AG10803 (cell line): ENCODE measurements at regions not wholly inside any gene's neighbourhood (a gene's known extent, or its start where the extent isn't known, plus 50 kb on each side); places are given as distances from the start of the nearest gene placed in this dataset.

Experiments
- DNase-seq: peaks from one replicate; pipeline ENCODE4 v3.0.0; 2010; ENCODE audit warnings: low read depth
- H3K4me3 ChIP-seq: 2 replicates; pipeline ENCODE4 v1.5.1; 2011; ENCODE audit warnings: mild to moderate bottlenecking, low read length, control low read depth
- TF ChIP-seq, protein P1 (sequence below): conservative IDR thresholded peaks from 2 replicates; pipeline ENCODE4 v1.5.1; 2011; ENCODE audit warnings: mild to moderate bottlenecking, low read length, control low read depth, inconsistent platforms

DNA sequence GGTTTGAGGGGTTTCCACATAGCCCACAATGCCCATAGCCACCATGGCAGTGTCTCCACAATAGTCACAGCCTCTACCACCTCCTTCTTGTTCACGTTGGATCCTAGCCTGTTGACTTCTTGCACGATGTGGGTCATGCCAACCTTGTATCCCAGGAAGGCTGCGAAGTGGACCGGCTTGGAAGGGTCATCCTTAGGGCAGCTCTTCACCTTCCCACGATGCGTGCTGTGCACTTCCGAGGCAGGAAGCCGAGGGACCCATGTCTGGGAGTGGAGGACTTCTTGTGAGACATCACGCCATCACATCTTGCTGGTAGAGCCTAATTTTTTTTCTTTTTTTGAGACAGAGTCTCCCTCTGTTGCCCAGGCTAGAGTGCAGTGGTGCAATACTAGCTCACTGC is 144.6 kb upstream of the ASB18 start:
- no peak overlapping the region for H3K4me3 ChIP-seq
- DNase-seq = no peak
- TF ChIP-seq, protein P1, sequence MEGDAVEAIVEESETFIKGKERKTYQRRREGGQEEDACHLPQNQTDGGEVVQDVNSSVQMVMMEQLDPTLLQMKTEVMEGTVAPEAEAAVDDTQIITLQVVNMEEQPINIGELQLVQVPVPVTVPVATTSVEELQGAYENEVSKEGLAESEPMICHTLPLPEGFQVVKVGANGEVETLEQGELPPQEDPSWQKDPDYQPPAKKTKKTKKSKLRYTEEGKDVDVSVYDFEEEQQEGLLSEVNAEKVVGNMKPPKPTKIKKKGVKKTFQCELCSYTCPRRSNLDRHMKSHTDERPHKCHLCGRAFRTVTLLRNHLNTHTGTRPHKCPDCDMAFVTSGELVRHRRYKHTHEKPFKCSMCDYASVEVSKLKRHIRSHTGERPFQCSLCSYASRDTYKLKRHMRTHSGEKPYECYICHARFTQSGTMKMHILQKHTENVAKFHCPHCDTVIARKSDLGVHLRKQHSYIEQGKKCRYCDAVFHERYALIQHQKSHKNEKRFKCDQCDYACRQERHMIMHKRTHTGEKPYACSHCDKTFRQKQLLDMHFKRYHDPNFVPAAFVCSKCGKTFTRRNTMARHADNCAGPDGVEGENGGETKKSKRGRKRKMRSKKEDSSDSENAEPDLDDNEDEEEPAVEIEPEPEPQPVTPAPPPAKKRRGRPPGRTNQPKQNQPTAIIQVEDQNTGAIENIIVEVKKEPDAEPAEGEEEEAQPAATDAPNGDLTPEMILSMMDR = no peak

DNA sequence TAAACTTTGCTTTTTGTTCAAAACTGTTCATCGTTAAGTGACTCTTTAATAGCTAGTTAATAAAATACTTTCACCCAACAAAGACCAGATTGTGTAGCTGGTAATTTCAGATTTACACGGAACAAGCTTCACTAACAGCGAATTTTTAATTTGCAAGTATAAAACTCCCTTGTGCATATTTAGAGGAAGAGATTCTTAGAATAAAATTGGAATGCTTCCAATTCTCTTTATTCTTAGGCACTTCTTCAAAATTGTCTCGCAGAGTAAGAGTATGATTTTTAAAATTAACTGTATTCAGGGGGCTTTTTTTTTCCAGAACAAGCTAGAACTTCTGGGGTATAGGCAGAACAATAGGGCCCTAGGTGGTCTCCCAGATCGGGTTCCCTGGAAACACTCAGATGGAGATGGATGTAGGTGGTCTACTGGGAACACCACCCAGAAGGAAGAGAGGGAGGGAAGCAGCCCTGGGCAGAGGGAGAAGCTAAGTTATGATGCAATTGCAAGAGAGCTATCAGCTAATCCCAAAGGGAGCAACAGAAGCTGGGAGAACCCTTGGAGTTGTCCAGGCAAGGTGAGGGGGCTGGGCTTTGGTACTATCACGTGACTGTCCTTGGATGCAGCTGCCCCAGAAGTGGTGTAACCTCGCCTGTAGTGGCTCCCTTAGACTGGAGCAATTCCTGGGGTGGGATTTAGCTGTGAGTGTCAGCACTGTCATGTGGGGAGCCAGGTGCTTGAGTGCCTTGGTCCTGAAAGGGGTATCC is 151.7 kb upstream of the ASB18 start:
- H3K4me3 ChIP-seq = no peak overlapping the region

DNA sequence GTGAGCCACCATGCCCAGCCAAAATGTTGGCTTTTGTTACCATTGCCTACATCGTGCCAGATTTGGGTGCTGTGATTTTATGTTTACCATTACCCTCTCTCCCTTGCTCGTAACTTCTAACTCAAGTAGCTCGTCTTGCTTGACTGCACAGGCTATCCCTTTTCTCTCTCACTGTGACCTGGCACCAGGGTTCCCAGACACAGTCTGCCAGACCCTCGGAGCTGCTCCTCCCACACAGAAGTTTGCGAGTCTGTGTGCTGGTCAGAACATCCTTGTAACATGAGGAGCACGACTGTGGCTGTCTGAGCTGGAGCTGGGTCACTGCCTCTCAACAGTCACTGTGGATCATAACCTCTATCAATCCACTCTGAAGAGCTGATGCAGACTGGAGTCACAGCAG is 152.5 kb upstream of the ACKR3 start:
- H3K4me3 ChIP-seq = no peak overlapping the region
- TF ChIP-seq, protein P1 = no peak
- no peak for DNase-seq

More for the DNA sequence above, 151.7 kb upstream of the ASB18 start:
- DNase-seq = no peak
- TF ChIP-seq, protein P1 = no peak

DNA sequence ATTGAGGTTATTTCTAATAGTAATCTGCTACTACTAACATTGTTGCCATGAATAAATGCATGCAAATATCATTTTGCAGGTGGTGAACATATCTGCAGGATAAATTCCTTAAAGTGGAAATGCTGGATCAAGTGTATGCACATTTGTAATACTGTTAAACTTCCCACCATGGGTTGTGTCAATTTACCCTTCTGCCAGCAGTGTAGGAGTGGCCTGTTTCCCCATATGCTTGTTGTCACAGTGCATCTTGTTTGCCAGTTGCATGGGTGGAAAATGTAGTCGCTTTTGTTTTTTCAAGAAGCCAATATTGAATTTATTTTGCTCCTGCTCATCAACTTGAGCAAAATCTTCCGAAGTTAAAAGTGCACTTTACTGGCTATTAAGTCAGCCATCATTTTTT is 139.0 kb upstream of the ACKR3 start:
- TF ChIP-seq, protein P1 = no peak
- DNase-seq = no peak
- H3K4me3 ChIP-seq = no peak overlapping the region

DNA sequence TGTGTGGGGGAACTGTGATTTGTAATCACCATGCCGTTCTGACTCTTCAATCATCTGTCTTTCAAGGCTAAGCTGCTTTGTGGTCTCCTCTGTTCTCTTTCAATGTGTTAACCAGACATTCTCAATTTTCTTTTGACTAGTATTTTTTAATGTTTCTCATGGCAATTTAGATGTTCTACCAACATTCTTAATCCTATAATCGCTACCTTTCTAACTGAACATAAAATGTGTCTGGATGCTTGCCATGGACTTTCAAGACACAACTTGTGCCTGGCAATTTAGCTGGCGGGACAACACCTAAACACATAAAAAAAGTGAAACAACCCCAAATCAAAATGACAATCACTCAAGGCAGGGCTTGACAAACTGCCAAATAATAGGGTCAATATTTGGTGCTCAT is 135.0 kb upstream of the ACKR3 start:
- TF ChIP-seq, protein P1 = no peak
- DNase-seq = no peak
- H3K4me3 ChIP-seq = no peak overlapping the region

DNA sequence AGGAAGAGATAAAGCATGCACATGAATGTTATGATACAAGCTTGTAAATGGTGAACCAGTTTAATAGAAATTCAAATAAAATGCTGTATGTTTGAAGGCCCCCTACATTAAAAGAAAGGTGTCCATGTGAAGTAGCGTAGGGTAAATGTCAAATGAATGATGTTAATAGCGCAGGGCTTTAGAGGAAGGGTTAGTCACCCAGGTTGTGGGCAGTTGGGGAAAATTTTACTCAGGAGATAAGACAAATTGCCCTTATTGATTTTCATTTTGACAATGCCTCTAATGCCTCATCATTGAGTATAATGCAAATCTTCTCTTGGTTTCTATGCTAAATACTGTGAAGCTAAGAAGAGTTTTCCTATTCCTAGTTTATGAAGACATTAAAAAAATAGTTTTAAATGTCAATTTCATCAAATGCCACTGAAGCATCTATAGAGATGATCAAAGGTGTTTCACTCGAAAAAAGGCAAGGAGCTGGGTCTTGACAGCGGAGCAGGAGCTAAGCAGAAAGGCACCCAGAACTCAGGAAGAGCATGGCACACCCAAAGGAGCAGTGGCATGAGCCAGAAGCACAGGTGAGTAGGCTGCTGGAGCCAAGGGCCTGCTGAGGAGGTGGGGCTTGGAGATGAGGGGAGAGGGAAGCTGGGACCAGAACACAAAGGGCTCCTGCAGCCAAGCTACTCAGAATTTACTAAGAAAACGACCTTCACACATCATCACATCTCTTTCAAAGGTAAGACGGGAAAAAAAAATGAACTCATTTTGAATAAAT is 129.3 kb upstream of the ACKR3 start:
- TF ChIP-seq, protein P1 = no peak
- no peak overlapping the region for H3K4me3 ChIP-seq
- DNase-seq = no peak

DNA sequence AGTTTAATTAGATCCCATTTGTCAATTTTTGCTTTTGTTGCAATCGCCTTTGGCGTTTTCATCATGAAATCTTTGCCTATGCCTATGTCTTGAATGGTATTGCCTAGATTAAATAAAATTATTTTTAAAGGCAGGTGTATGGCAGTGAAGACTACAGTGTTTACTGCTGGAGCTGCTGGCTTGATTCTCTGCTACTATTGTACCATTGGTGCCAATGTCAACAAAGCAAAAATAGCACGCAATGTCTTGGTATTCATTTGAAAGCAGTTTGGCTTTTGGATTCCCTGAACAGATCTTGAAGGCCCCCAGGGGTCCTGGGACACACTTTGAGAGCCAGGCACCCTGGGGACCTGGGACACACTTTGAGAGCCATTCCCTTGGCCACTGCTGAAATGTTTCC is 125.4 kb upstream of the ACKR3 start:
- no peak overlapping the region for H3K4me3 ChIP-seq
- DNase-seq = no peak
- TF ChIP-seq, protein P1 = no peak
